IPS-20b (cell line): ENCODE measurements at regions not wholly inside any gene's neighbourhood (a gene's known extent, or its start where the extent isn't known, plus 50 kb on each side); places are given as distances from the start of the nearest gene placed in this dataset.

ENCODE experiments used
- H3K27ac ChIP-seq: one replicate; pipeline ENCODE4 v1.5.1; 2013; ENCODE audit warnings: low read length
- H3K27me3 ChIP-seq: 2 replicates; pipeline ENCODE4 v1.6.1; 2013; ENCODE audit warnings: mild to moderate bottlenecking, low read length, inconsistent platforms; ENCODE audit not compliant: insufficient read depth
- H3K36me3 ChIP-seq: 2 replicates; pipeline ENCODE4 v1.6.1; 2013; ENCODE audit warnings: low read depth, mild to moderate bottlenecking, inconsistent platforms, low read length, moderate library complexity; ENCODE audit not compliant: insufficient read depth
- H3K4me1 ChIP-seq: 2 replicates; pipeline ENCODE4 v1.6.1; 2013; ENCODE audit warnings: mild to moderate bottlenecking, control low read depth, inconsistent platforms, low read length, moderate library complexity; ENCODE audit not compliant: insufficient read depth
- H3K4me3 ChIP-seq: 2 replicates; pipeline ENCODE4 v1.5.1; 2013; ENCODE audit warnings: mild to moderate bottlenecking, low read length, inconsistent platforms
- H3K9ac ChIP-seq: 2 replicates; pipeline ENCODE4 v1.6.1; 2013; ENCODE audit warnings: low read depth, mild to moderate bottlenecking, inconsistent platforms, low read length, moderate library complexity
- H3K9me3 ChIP-seq: 2 replicates; pipeline ENCODE4 v1.6.1; 2013; ENCODE audit warnings: mild to moderate bottlenecking, low read depth, low read length, inconsistent platforms; ENCODE audit not compliant: insufficient read depth

DNA sequence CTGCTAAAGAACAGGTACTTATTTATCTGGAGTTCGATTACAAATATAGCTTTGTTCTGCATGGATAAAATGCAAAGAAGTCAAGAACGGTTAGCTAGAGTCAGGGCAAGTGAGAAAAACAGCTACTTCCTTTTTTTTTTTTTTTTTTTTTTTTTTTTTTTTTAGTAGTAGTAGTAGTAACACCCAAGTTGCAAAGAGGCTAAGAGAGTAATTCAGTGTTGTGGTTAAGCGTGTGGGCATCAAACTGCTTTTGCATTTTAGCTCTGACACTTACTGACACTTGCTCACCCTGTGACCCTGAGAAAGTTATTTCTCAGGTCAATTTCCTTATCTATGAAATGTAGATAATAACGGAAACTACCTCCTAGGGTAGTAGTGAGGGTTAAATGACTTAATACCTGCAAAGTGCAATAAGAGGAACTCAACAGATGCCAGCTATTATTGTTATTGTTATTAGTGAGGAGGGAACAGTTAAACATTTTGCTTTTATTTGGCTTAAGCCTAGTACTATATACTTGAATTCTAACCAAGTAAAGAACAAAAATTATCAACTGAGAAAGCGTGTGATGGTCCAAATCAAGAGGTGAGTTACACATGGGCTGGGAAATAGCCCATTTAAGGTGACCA, 86.7 kb upstream of the BACH2 start:
- Histone ChIP-seq H3K27me3 (no peaks in the 10 kb centered on the region), H3K4me3 (no peak overlapping the region), H3K36me3 (no peaks in the 10 kb centered on the region), H3K9ac (no peak overlapping the region), H3K4me1 (peaks cover 34% of the 10 kb centered on the region), H3K9me3 (no peaks in the 10 kb centered on the region), H3K27ac (no peak overlapping the region)

DNA sequence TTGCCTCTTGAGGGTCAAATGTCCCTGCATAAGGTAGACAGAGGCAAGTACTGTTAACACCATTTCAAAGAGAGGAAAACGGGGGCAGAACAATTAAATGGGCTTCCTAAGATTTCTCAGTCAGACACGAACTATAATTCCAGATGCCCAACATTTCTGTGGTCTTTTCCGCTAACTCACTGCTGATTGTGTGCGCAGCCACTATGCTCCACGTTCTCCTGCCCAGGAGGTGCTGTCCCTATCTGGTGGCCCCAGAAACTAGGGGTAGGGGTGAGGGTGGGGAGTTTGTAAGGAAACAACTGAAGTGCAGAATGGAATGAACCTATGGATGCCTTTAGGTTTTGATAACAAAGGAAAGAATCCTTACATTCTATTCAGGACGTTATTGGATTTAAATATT, 86.1 kb upstream of the BACH2 start:
- Histone ChIP-seq H3K4me1 (peaks cover 34% of the 10 kb centered on the region), H3K27ac (no peak overlapping the region)

DNA sequence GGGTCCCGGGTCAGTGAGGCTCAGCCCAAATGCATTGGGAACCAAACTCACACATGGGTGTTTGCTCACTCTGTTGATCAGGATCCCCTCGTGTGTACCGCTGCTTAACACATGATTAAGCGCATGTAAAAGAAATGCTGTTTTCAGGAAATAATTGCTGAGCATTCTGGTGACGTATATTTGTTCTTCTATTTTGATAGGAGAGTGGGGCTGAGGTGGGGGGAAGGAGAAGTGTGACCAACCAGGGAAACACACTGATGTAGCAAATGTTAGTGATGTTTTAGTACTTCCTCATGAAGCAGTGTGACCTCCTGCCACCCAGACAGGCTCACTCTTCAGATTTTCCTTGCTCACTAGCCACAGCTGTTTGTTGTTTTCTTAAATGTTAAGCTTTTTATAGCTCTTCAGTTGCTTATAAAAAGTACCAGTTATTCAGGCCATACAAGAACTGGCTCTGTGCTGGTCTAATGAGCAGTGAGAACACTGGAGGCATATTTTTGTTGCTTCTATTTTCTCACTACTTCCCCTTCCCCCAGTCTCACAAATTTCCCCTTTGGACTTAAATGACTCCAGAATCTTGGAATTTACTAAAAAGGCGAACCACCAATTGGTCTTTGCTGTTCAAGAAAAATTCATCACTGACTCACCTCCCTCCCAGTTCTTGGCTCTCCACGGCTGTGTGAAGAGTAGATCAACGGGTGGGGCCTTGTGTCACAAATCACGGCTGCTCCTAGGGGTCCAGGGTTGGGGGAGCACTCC, 79.2 kb upstream of the BACH2 start:
- Histone ChIP-seq H3K9ac (no peak overlapping the region), H3K27ac (no peak overlapping the region), H3K9me3 (no peaks in the 10 kb centered on the region), H3K36me3 (no peaks in the 10 kb centered on the region), H3K27me3 (no peaks in the 10 kb centered on the region), H3K4me3 (no peak overlapping the region), H3K4me1 (no peaks in the 10 kb centered on the region; the same call in 1 of the 2 replicates)

More for the DNA sequence above, 86.1 kb upstream of the BACH2 start:
- Histone ChIP-seq H3K4me3 (no peak overlapping the region), H3K27me3 (no peaks in the 10 kb centered on the region), H3K36me3 (no peaks in the 10 kb centered on the region), H3K9ac (no peak overlapping the region), H3K9me3 (no peaks in the 10 kb centered on the region)

DNA sequence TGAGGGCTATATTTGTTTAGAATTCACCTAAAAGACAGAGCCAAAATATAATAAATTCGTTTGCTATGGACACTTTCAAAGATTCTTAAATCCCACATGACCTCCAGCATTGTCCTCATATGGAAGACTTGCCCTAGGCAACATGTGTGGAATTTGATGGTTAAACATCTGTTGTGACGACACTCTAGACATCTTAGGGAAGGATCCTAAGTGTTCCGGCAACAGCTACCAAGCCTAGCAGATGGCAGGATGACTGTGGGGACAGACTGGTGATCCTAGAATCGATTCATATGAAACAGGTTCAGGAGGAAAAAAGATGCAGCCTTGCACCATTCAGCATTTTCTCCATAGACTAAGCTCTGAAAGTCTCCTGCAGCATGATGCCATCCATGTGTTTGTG, 77.6 kb upstream of the BACH2 start:
- no peaks in the 10 kb centered on the region for H3K9me3 ChIP-seq
- H3K27ac ChIP-seq, result no peak overlapping the region
- no peak overlapping the region for H3K4me3 ChIP-seq
- no peaks in the 10 kb centered on the region for H3K36me3 ChIP-seq
- no peaks in the 10 kb centered on the region for H3K27me3 ChIP-seq
- no peak overlapping the region for H3K9ac ChIP-seq
- H3K4me1 ChIP-seq, result peaks cover 13% of the 10 kb centered on the region

DNA sequence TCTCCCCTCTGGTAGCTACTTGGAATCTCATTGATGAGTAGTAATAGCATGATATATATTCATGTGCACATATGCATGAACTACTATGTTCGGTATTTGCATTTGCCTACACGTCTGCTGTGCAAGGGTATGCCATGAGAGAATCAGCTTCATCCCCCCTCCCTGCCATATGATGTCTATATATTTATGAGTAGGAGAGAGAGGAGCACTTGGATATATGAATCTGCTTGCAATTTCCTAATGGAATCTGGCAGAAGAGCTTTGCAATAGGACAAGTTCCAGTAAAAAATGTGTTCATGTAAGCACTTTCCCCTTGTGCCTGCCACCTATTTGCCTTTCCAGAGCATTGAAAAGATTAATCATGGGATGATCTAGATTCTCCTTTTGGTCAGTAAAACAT, 76.2 kb upstream of the BACH2 start:
- H3K36me3 ChIP-seq, result no peaks in the 10 kb centered on the region
- H3K4me1 ChIP-seq, result peaks cover 18% of the 10 kb centered on the region
- no peaks in the 10 kb centered on the region for H3K27me3 ChIP-seq
- H3K9ac ChIP-seq, result no peak overlapping the region
- H3K4me3 ChIP-seq, result no peak overlapping the region
- no peaks in the 10 kb centered on the region for H3K9me3 ChIP-seq
- no peak overlapping the region for H3K27ac ChIP-seq

DNA sequence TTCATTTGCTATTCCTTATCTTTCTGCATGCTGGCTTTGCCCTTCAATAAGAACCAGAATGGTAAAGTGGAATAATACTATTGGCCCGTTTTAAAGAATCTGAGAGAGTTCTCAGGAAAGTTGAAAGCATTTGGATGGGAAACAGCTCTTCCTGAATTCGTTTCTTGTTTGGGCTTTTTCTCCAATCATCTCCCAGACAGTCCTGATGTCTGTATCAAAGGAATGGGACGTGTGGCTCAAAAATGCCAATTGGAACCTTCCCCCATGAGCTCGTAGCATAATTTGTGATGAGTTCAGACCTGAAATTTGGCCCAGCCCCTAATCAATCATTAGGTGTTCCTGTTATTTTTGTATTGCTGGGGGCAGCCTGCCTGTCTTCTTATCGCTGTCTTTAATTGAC, 75.8 kb upstream of the BACH2 start:
- Histone ChIP-seq H3K9ac (no peak overlapping the region), H3K27me3 (no peaks in the 10 kb centered on the region), H3K4me1 (peaks cover 18% of the 10 kb centered on the region), H3K27ac (no peak overlapping the region), H3K4me3 (no peak overlapping the region), H3K36me3 (no peaks in the 10 kb centered on the region), H3K9me3 (no peaks in the 10 kb centered on the region)

DNA sequence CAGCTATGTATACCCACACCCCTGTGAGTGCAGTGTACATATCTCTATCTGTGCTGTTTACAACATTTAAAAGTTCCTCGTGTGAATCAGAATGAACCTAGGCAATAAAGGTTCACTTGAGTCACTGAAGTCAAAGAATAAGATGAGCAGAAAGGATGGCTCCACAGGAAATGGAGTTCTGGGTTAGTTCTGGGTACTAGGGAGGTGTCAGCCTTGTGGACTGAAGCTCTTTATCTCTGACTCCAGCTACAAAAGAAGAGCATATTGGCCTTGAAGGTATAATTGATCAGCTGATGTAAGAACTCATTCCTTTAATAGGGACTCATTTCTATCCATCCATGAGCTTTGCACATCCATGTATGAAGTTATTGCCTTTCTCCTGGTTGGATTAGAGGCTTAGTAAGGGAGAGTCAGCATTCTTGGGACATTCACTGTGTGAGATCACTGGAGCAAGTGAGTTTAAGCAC, 73.9 kb upstream of the BACH2 start:
- Histone ChIP-seq H3K9ac (no peak overlapping the region), H3K9me3 (no peaks in the 10 kb centered on the region), H3K4me1 (peaks cover 20% of the 10 kb centered on the region), H3K36me3 (no peaks in the 10 kb centered on the region), H3K4me3 (no peak overlapping the region), H3K27ac (no peak overlapping the region), H3K27me3 (no peaks in the 10 kb centered on the region)

DNA sequence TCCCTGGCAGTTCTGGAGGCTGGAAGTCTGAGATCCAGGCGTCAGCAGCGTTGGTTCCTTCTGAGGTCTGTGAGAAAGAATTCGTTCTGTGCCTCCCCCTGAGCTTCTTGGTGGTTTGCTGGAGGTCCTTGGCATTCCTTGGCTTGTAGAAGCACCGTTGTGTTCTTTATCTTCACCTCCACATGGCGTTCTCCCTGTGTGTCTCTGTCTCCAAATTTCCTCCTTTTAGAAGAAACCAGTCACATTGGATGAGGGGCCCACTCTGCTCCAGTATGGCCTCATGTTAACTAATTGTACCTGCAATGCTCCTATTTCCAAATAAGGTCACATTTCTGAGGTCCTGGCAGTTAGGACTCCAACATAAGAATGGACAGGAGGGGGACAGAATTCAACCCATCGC, 73.0 kb upstream of the BACH2 start:
- Histone ChIP-seq H3K9ac (peak overlapping the region; percentile 16; the same call in 1 of the 2 replicates), H3K4me1 (peaks cover 28% of the 10 kb centered on the region), H3K4me3 (peak overlapping the region; percentile 4; the same call in 1 of the 2 replicates), H3K27ac (peak overlapping the region; percentile 38), H3K9me3 (no peaks in the 10 kb centered on the region), H3K27me3 (no peaks in the 10 kb centered on the region), H3K36me3 (no peaks in the 10 kb centered on the region)

DNA sequence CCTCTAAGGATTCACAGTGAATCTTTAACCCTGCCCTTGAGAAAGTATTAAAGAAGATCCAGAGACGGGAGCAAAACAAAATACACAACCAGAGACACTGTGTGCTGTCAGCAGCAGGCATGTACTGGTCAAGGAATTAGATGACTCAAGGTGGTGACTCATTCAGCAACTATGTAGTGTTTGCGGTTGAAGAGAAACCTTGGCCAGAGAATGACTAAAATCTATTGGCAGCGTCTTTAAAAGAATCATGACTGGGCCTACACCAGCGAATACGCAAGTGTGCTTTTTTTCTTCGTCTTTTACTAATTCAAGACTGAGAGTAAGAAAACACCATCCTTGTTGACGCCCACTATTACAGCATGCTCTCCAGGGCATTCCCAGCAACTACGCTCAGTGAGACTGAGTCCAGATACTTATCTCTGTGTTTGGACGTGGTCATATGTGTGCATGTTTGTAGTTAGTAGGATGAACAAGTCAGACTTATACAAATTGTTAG, 72.4 kb upstream of the BACH2 start:
- Histone ChIP-seq H3K27me3 (no peaks in the 10 kb centered on the region), H3K9me3 (no peaks in the 10 kb centered on the region), H3K9ac (peak overlapping the region; percentile 16; the same call in 1 of the 2 replicates), H3K36me3 (no peaks in the 10 kb centered on the region), H3K27ac (peak overlapping the region; percentile 38), H3K4me3 (peak overlapping the region; percentile 4; the same call in 1 of the 2 replicates), H3K4me1 (peaks cover 33% of the 10 kb centered on the region)

DNA sequence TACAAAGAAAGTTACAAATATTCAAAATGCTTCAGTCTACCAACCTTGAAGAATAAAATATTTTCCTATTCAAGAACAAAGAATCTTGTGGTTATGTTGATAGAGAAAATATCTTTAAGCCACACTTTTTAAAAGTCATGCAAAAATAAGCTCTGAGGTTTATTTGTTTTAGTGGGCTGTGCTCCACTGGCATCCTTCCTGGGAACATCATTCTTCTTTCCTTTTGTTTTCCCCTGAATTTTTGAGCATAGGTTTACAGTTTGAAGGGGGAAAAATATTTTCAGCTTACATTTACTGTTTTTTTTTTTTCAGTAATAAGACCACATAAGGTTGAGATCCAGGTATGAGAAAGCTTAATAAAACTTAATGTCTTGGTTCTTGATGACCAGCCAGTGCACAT, 72.0 kb upstream of the BACH2 start:
- no peaks in the 10 kb centered on the region for H3K36me3 ChIP-seq
- H3K9me3 ChIP-seq, result no peaks in the 10 kb centered on the region
- no peak overlapping the region for H3K27ac ChIP-seq
- no peak overlapping the region; the same call in 1 of the 2 replicates for H3K9ac ChIP-seq
- H3K4me1 ChIP-seq, result peaks cover 33% of the 10 kb centered on the region
- no peaks in the 10 kb centered on the region for H3K27me3 ChIP-seq
- H3K4me3 ChIP-seq, result no peak overlapping the region

DNA sequence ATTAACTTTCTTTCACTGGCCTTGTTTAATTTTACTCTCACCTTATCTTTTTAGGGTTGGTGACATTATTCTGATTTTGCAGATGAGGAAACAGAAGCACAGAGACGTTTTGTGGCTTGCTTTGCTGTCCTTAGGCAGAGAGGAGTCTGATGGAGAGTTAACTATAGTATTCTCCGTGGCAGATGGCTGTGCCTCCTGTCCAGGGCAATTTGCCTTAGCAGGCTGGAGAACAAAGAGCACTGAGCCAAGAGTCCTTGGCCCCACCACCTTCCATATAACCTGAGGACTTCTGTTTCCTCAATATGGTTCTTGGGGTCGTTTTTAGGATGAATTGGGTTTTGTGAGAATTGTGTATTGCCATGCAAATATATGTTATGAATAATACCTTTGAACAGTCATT, 71.4 kb upstream of the BACH2 start:
- Histone ChIP-seq H3K36me3 (no peaks in the 10 kb centered on the region), H3K27me3 (no peaks in the 10 kb centered on the region), H3K27ac (no peak overlapping the region), H3K9me3 (no peaks in the 10 kb centered on the region), H3K4me1 (peaks cover 33% of the 10 kb centered on the region), H3K4me3 (no peak overlapping the region), H3K9ac (no peak overlapping the region)
